HG03460 (cell line): ENCODE measurements at regions not wholly inside any gene's neighbourhood (a gene's known extent, or its start where the extent isn't known, plus 50 kb on each side); places are given as distances from the start of the nearest gene placed in this dataset.
"Not testable (repeated sequence)": the region's sequence is repeated elsewhere in the genome, so short reads cannot be mapped to it uniquely, and the experiment has no call there.

Experiments used
- ATAC-seq: cut with Tn5 transposase; IDR thresholded peaks from one replicate; pipeline ENCODE4 v1.9.1; 2021; ENCODE audit not compliant: unreplicated experiment

DNA sequence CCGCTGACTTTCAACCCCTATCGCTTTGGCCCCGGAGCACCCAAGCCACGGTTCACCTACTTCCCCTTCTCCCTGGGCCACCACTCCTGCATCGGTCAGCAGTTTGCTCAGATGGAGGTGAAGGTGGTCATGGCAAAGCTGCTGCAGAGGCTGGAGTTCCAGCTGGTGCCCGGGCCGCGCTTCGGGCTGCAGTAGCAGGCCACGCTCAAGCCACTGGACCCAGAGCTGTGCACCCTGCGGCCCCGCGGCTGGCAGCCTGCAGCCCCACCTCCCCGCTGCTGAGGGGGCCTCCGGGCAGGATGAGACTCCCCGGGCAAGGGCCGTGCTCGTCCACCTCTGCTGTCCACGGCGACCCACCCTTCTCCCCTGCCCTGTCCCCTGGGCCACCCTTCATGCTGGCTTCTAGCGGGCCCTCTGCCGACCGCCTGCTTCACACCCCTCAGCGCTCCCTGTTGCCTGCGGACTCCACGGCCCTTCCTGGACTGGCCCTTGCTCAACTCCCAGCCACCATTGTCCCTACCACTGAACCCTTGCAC, 92.2 kb upstream of the TRABD2B start:
- ATAC-seq, result no peak

DNA sequence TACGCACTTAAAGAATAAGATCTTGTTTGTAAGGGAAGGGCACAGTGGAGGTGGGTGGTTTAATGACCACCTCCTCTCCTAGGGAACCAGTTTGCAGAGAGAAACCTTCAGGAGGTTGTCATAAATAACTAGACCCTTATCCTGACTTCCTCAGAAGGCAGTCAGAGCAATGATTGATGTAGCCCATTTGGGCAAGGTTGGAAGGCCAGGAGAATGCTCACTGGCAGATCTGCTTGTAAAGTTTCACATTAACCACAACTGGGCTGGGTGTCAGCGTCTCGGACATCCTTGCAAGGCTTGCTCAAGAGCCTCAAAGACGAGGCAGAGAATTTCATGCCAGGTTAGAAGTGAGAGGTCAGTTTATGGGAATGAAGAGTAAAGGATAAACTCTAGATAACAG, 87.6 kb upstream of the TRABD2B start:
- no peak for ATAC-seq

DNA sequence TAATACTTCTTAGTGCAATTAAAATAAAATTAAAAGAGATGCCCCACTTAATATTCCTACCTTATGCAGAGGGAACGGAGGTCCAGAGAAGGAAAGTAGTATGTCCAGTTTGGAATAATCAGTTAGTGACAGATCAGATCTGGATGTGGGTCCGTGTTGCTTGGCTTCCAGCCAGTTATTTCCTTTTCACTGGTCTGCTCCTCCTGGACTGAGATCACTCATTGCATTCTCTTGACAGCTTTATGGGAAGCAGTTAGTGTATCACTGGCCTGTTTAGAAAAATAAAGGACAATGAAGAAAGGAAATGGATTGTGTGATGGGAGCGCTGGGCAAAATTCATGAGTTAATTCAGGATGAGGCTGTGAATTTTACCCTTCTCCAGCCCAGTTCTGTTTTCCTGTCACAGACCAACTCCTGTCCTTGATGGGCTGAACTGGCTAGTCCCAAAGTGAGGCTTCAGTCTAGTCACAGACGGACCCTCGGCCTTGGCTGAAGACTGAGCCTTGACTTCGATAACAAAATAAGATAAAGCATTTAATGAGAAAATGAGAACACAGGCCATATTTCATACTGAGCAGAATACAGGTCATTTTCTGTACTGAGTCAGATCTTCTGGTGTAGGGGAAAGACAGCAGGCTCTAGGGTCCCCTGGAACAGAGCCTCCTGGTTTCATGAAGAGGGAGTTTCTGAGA, 85.2 kb upstream of the TRABD2B start:
- ATAC-seq, result no peak

DNA sequence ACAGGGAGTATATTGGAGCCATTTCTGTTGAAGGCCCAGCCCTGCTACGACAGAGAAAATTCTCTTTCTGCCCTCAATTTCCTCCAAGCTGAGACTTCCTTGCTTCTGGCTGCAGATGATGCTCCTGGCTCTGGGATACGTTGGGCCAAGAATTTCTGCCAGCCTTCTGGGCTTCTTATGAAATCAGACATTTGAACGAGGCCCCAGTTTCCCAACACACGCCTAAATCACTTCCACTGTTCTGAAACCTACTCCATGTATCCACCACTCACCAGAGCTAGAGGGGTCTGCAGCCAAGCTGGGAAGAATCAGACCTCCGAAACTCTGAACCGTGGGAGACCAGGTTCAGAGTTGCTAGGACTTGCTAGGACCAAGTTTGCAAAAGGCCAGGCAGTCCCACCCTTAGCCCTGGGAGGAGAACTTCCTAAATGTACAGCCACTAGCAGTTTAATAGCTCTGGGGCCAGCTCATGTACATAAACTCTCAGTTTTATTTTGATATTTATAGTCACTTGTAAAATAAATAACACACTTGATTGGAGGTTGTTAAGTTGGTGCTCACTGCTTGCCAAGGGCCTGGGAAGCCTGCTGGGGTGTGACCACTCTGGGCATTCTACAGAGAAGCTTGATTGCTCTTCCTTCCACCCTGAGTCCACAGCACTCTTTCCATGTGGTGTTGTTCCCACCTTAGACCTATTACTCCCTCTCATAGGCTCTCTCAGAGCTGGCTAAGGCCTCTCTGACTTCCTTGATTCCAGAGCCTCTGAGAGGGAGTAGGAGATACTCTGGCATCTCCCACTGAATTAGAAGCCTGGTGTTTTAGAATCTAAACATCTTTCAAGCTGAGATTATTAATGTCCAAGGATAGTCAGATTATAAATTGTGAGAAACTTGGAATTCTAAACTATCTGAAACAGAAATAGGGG, 83.4 kb upstream of the TRABD2B start:
- no peak for ATAC-seq

DNA sequence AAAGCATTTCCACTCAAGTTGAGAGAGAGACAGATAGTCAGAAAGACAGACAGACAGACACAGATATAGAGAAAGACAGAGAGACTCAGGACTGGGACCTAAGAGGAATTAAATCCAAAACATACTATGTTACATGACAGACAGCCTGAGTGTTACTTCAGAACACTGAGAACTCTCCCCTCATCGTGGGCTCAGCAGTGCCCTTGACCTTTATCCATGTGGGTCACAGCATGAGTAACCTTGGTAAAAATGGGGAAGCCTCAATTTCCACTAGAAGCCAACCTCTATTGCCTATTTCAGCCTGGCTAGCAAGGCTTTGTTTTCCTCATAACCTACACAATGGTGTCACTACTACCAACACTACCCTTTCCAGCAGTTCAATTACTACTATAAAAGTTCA, 81.9 kb upstream of the TRABD2B start:
- no peak for ATAC-seq

DNA sequence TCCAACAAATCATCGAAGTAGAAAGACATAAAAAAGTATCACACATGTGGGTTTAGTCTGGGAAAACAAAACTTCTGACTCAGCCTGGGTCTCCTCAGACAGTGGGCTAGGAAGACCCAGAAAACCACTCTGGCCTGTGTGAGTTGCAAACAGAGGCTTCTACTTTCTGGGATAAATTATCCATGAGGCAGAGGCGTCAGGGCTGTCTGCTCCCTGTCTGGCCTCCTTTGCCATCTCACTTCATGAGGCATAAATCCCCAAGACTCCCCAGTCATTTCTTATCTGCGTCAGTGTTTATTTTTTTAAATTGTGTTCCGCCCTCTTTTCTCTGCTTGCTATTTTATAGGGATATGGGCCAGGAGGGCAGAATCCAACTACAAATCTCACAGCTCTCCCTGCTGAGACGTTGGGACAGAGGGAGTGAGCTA, 80.6 kb upstream of the TRABD2B start:
- ATAC-seq, result no peak

DNA sequence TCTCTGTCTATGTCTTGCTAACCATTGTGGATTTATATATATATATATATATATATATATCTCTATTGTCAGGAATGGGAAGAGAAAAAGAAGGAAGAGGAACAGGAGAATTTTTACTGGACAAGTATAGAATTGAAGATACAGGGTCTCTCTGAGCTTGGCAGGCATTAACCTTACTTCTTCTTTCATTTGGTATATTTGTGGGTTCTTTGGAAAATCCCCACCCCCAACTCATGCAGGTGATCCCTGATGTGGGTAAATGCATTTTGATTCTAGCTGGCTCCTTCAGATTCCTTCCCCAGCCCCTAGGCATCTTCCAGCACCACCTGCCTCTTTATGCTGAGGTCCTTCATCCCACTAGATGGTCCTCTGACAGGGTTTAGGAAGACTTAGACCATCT, 78.8 kb upstream of the TRABD2B start:
- no peak for ATAC-seq

DNA sequence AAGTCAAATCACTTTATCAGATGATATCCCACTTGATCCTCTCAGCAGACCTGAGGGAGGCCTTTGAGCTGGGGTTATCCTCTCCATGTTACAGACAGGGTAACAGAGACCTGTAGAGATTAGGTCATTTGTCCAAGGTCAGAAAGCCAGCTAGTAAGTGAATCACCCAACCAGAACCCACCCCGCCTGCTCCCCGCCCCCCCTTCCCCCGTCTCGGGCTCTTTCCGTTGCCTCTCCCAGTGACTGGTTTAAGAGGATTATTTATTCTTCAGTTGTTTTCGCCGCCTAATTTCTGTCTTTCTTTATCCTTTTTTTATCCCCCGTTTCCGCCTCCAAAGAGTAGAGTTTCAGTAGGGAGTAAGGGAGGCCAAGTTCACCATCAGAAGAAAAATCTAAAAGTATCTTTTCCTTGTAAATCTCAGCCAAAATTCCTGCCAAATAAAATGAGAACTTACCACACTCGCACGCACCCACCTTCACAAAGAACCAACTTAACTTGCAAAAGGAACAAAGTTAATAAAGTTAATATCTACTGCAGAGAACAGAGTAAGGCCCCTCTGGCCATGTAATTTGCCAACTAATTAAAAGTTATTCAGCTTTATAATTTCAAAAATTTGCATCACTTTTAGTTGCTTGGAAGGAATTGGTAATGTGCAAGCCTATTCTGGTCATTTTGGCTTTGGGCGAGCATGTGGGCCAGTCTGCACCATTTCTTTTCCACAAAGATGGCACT, 76.8 kb upstream of the TRABD2B start:
- no peak for ATAC-seq

DNA sequence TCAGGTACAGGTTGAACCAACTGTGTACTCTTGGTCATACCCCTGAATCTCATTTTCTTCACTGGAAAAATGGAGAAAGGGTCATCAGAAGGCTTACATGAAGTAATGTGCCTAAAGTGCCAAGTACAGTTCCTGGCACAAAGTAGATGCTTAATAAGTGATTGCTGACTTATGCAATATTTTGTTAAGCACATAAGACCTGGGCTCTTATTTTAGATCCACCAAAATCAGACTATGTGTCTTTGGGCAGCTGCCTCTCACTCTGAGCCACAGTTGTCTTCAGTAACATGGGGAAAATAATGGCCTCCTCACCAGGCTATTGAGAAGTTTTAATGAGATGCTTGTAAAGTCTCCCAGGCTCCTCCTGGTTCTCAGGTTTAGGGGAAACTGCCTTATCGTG, 74.3 kb upstream of the TRABD2B start:
- ATAC-seq, result no peak

DNA sequence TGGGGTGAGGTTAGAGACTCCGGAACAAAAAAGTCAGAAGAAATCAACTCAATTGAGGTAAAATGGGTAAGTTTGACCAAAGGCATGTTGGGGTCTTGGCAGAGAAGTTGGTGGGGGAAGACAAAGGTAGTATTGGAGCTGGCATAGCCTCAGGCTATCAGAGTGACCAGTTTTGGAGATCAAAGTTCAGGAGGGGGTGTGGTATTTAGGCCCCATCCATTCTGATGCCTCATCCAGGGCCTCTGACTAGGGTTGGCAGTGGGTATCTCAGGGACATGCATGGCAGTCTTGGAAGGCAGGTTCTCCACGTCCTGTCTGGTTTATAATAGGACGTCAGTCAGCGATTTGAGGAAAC, 73.2 kb upstream of the TRABD2B start:
- no peak for ATAC-seq

DNA sequence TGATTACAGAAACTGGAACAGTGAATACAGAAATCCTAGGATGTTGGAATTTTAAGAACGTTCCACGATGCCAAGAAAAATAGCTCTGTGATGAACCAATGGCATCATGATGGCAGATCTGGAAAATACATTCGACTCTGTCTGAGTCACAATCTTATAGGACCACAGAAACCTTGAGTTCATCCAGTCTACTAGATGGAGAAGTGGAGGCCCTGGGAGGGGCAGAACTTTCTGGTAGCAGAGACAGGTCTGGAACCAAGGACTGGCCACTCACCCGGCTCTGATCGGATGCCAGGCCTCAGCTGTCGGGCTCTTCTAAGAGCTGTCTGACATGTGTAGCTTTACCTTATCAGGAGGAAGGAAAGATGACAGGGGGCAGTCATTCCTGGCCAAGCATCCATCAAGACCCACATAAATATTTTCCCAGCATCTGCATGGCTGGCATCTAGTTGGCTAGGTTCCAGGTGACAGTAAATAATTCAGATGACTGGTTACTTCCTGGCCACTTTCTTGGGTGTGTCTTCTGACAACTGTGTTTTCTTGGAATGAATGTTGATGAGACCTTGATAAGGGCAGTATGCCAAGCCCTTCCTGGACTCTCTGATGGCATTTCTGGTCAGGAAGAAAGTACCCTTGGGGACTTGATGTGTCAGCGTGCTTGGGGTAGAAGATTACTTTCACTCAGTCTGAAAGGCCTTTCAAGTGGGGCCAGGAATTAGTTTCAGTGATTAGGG, 72.6 kb upstream of the TRABD2B start:
- ATAC-seq, result no peak

DNA sequence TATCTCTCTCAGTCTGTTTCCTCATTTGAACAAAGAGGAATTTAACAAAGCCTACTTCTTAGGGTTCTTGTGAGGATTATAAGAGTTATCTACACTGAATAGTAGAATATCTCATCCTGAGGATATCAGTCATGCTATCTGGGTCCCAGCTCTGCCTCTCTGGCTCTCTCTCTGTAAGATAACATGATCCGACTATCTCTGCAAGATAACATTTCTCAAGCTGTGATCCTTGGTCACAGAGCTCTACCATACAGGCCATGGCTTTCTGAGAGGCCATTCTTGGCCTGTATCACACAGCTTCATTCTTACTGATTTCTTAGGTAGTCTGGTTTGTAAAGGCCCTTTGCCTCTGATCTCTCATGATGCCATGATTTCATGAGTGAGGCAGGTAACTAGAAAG, 71.0 kb upstream of the TRABD2B start:
- no peak for ATAC-seq

DNA sequence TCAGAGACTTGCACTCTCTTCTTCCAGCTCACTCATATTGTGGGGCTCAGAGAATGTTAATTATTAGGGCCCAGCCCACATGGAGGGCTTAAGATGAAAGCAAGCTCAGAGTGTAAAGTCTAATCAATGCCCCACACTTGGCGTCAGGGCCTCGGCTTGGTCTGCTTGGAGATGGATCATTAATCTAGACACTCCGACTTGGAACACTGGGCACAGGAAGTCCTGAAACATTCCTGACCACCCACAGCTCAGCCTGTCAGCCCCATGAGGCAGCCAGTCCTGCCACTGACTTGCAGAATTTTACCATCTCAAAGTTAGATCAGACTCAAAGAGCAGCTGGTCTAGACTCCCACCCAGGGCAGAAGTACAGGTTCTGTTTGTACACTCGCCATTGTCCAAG, 69.8 kb upstream of the TRABD2B start:
- no peak for ATAC-seq

DNA sequence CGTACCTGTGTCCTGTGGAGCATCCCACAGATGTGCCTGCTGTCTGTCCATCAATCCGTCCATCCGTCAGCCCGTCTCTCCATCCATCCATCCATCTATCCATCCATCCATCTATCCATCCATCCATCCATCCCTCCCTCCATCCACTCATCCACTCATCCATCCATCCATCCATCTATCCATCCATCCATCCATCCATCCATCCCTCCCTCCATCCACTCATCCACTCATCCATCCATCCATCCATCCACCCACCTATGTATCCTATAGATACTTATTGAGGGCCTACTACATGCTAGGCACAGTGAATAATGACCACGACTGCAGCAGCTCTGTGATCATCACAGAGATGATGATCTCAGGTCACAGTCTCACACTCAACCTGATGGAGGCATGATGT, 67.5 kb upstream of the TRABD2B start:
- not testable (repeated sequence) for ATAC-seq

DNA sequence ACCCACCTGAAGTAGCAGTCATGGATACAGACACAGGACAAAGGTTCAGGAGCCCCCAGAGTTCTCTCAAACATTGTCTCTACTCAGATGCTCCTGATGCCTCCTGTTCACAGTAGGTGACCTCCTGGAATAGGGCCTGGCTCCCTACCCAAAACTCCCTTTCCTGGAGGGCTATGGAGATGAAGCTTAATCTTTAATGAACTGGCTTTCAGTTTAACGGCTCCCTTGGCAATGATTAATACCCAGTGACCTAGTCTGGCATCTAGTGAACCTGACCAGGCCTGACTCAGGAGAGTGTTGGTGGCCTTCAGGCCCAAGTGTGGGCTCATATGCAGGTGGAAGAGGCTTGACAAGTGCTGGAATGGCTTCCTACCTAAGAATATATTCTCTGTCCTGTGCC, 65.2 kb upstream of the TRABD2B start:
- peak; percentile 42 for ATAC-seq

DNA sequence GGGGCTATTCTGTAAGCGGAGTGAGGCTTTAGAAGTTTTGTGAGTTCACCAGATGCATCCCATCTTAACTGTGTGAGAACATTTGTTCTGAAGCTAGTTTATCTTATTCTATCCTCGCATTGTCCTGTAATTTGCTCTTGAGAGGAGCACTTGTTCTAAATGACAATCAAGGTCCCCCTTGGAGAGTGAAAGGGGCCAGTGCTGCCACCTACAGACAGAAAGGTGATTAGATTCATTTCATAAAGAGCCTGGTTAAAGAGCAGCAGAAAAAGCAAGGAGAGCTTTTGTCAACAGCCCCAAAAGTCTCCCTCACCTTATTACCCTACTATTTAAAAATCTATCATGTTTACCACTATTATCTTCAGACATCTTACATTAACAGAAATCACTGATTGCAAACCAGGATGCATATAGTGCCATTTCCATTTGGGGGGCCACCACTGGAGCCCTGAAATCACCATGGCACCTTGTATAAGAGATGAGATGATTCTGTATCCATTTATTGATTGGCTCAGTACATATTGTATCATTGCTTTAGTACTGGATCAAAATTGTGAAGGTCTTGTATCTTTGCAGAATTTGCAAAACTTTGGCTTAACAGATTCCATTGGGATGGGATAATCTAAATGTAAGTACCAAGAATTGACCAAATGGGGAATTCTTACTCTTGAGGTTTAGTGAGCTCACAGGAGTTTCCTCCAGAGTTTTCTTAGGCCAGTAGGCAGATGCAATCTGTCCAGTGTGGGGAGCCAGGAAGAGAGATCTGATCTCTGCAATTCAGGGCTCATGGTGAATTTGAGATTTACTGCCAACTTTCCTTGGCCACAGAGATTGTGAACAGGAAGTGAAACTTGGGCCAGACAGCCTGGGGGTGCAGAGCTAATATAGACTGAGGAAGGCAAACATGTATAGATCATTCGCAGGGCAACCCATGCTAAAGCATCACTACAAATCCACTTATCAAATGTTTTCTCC, 64.3 kb upstream of the TRABD2B start:
- ATAC-seq, result peak; percentile 79

DNA sequence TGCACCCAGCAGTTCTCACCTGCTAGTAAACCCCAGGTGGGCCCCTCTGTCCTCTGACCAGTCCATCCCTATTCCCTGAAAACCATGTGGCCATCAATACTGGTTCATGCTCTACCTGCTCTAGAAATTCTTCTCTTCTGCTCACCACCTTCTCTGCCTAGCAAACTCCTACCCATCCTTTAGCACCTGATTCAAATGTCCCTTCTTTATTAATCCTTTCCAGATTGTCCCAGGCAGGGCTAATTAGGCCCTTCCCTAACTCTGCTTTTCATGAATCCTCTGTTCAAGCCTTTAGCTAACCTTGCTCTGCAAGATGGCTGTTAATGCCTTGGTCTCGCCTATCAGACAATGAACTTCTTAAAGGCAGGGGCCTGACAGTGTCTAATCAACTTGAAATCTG, 62.1 kb upstream of the TRABD2B start:
- ATAC-seq, result no peak

DNA sequence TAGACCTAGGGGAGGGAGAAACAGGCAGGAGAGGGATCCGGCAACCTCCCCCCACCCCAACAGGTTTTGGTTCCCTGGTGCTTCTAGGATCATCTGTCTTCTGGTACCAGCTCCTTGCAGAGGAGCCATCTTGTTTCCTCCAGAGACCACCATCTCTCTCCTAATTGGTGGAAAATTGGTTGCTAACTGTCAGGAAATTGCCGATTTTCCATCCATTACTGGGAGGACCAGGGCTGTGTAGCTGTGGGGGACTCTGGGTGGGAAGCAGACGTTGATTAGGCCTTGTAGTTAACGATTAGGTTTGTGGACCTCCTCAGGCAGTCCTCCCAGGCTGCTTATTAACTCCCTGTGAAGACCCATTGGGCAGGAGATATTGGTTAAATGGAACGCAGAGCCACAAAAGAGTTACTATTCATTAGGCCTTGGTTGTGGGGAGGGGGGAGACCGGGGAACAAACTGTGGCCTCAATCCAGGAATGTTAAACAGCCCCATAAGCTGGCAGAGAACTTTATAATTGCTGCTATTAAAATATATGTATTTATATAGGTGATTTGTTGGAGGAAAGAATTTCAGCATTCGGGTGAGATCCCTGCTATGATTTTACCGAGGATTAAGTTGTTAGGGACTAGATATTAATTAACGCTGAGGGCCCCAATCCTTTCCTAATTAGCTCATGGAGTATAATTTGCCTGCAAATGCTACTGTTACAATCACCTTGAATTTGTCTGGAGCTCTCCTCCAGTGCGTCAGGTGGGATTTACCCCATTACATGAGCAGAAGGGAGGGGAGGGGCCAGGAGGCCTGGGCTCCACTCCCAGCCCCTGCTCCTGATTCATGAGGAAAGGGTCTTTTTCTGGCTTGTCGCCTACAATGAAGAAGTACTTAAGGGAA, 61.2 kb upstream of the TRABD2B start:
- ATAC-seq, result no peak

DNA sequence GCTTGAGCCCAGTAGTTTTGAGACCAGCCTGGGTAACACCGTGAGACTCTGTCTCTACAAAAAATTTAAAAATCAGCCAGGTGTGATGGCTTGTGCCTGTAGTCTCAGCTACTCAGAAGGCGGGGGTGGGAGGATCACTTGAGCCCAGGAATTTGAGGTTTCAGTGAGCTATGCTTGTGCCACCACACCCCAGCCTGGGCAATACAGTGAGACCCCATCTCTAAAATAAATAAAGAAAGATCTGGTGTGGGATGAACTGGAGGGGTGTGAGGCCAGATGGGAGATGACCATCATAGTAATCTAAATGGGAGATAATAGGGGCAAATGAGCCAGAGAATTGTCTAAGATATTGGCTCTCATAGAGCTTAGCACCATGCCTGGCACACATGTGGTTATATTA, 60.1 kb upstream of the TRABD2B start:
- no peak for ATAC-seq
